CD4-positive, alpha-beta T cell (primary cell): ENCODE measurements at regions not wholly inside any gene's neighbourhood (a gene's known extent, or its start where the extent isn't known, plus 50 kb on each side); places are given as distances from the start of the nearest gene placed in this dataset.

Experiments used
- ATAC-seq: fragments of 200-7000 bp; cut with Tn5 transposase; one replicate; pipeline ENCODE4 v1.10.0; 2022; ENCODE audit warnings: mild to moderate bottlenecking; ENCODE audit not compliant: poor library complexity
- CTCF ChIA-PET: fragments of 350-600 bp; sonication (Branson Sonifier 250); formaldehyde crosslinking; loops from one replicate; lab custom pipeline; 2021; ENCODE audit warnings: antibody characterized with exemption, inconsistent platforms; lab: Charles Lee
- POLR2A ChIA-PET: fragments of 350-600 bp; sonication (Branson Sonifier 250); formaldehyde crosslinking; loops from one replicate; lab custom pipeline; 2021; ENCODE audit warnings: antibody characterized with exemption, inconsistent platforms; lab: Charles Lee
- DNase-seq, 14 experiments: peaks; one replicate each; pipeline ENCODE4 v3.0.0-alpha.2; 2013 to 2020; ENCODE audit warnings: mixed read lengths in 2 of 14
- H3K27ac ChIP-seq, 2 donors: one replicate each; pipeline versions ENCODE4 v1.5.1 to v1.7.0; 2013; ENCODE audit warnings: low read length in 2 of 2, low read depth in 1 of 2, mild to moderate bottlenecking in 1 of 2
- H3K27me3 ChIP-seq, 2 experiments: 1 replicate in 1 of 2; 2 replicates in 1 of 2; pipeline versions ENCODE4 v1.6.1 to v1.7.0; 2013; ENCODE audit warnings: low read length in 2 of 2, control low read depth in 1 of 2, mild to moderate bottlenecking in 1 of 2, moderate library complexity in 1 of 2; ENCODE audit not compliant: insufficient read depth in 2 of 2, control insufficient read depth in 1 of 2
- H3K36me3 ChIP-seq: one replicate; pipeline ENCODE4 v1.6.1; 2013; ENCODE audit warnings: low read length, control low read depth; ENCODE audit not compliant: insufficient read depth
- H3K4me1 ChIP-seq: one replicate; pipeline ENCODE4 v1.6.1; 2013; ENCODE audit warnings: low read length, control low read depth; ENCODE audit not compliant: insufficient read depth
- H3K4me3 ChIP-seq: one replicate; pipeline ENCODE4 v1.5.1; 2013; ENCODE audit warnings: mild to moderate bottlenecking, low read length, moderate library complexity
- H3K9me3 ChIP-seq, 2 experiments: 1 replicate in 1 of 2; 2 replicates in 1 of 2; pipeline versions ENCODE4 v1.6.1 to v1.7.0; 2013; ENCODE audit warnings: low read length in 2 of 2, mild to moderate bottlenecking in 2 of 2, control low read depth in 1 of 2, moderate library complexity in 1 of 2; ENCODE audit not compliant: control insufficient read depth in 1 of 2, insufficient read depth in 1 of 2
- H3K27ac Mint-ChIP-seq: one replicate; pipeline ENCODE4 v1.8.0; 2020; ENCODE audit warnings: mixed read lengths
- H3K27me3 Mint-ChIP-seq: one replicate; pipeline ENCODE4 v1.8.0; 2021; ENCODE audit warnings: mixed read lengths
- H3K36me3 Mint-ChIP-seq: one replicate; pipeline ENCODE4 v1.8.0; 2021; ENCODE audit warnings: low read depth, mixed read lengths
- H3K4me1 Mint-ChIP-seq: one replicate; pipeline ENCODE4 v1.8.0; 2021; ENCODE audit warnings: low read depth, mixed read lengths
- H3K4me3 Mint-ChIP-seq: one replicate; pipeline ENCODE4 v1.8.0; 2020; ENCODE audit warnings: mild to moderate bottlenecking, mixed read lengths
- H3K9me3 Mint-ChIP-seq: one replicate; pipeline ENCODE4 v1.8.0; 2020; ENCODE audit warnings: mixed read lengths
- CTCF ChIP-seq: fragments of 200-600 bp; IDR thresholded peaks from one replicate; pipeline ENCODE4 v1.8.0; 2022; ENCODE audit warnings: antibody characterized with exemption, mild to moderate bottlenecking
- intact Hi-C, 2 experiments: fragments of 100-400 bp; cut with DNase I in 1 of 2; cut with micrococcal nuclease in 1 of 2; formaldehyde crosslinking; loops; one replicate each; pipeline versions ENCODE4 v1.15.1 to v1.9.0; 2023 to 2025; cut with DNase I, micrococcal nuclease

GRCh38 chr5:103355579-103355978, 97.0 kb downstream of the MACIR start:
- ATAC-seq (no peak), DNase-seq (no peak)
- no peaks in the 10 kb centered on the region for H3K4me1 Mint-ChIP-seq
- Histone ChIP-seq H3K36me3 (no peaks in the 10 kb centered on the region), H3K9me3 (no peaks in the 10 kb centered on the region), H3K4me3 (no peak overlapping the region), H3K27me3 (no peaks in the 10 kb centered on the region), H3K27ac (no peak overlapping the region), H3K4me1 (no peaks in the 10 kb centered on the region)
- ChIA-PET CTCF (no interaction called here), POLR2A (no interaction called here)
- no peak overlapping the region for H3K27ac Mint-ChIP-seq
- H3K27me3 Mint-ChIP-seq, result peaks cover 15% of the 10 kb centered on the region
- no peak for TF ChIP-seq CTCF
- H3K36me3 Mint-ChIP-seq, result no peaks in the 10 kb centered on the region
- intact Hi-C loops, result no loop called here
- no peak overlapping the region for H3K4me3 Mint-ChIP-seq
- H3K9me3 Mint-ChIP-seq, result no peaks in the 10 kb centered on the region

GRCh38 chr5:103354446-103354845, 95.9 kb downstream of the MACIR start:
- H3K4me1 Mint-ChIP-seq, result no peaks in the 10 kb centered on the region
- intact Hi-C loops, result no loop called here
- peaks cover 0 to 5% of the 10 kb centered on the region in 2 experiments for H3K27me3 ChIP-seq

GRCh38 chr5:103353581-103353980, 95.0 kb downstream of the MACIR start:
- Mint-ChIP-seq H3K9me3 (no peaks in the 10 kb centered on the region), H3K4me3 (no peak overlapping the region), H3K27ac (no peak overlapping the region), H3K4me1 (no peaks in the 10 kb centered on the region), H3K27me3 (peaks cover 28% of the 10 kb centered on the region), H3K36me3 (no peaks in the 10 kb centered on the region)
- intact Hi-C loops, result no loop called here
- ATAC-seq (no peak), DNase-seq (no peak)
- no peaks in the 10 kb centered on the region for H3K4me1 ChIP-seq
- TF ChIP-seq CTCF, result no peak
- H3K27ac ChIP-seq, result no peak overlapping the region
- ChIA-PET POLR2A (no interaction called here), CTCF (no interaction called here)
- peaks cover 0 to 5% of the 10 kb centered on the region in 2 experiments for H3K27me3 ChIP-seq
- H3K36me3 ChIP-seq, result no peaks in the 10 kb centered on the region
- H3K4me3 ChIP-seq, result no peak overlapping the region
- no peaks in the 10 kb centered on the region for H3K9me3 ChIP-seq

More at GRCh38 chr5:103354446-103354845, 95.9 kb downstream of the MACIR start:
- DNase-seq, result no peak
- Histone ChIP-seq H3K36me3 (no peaks in the 10 kb centered on the region), H3K4me3 (no peak overlapping the region), H3K27ac (no peak overlapping the region), H3K9me3 (no peaks in the 10 kb centered on the region), H3K4me1 (no peaks in the 10 kb centered on the region)
- ATAC-seq, result no peak
- ChIA-PET POLR2A (no interaction called here), CTCF (no interaction called here)
- no peak for TF ChIP-seq CTCF
- Mint-ChIP-seq H3K4me3 (no peak overlapping the region), H3K27me3 (peaks cover 24% of the 10 kb centered on the region), H3K27ac (no peak overlapping the region), H3K36me3 (no peaks in the 10 kb centered on the region), H3K9me3 (no peaks in the 10 kb centered on the region)
